ENCODE measurements at regions not wholly inside any gene's neighbourhood (a gene's known extent, or its start where the extent isn't known, plus 50 kb on each side); places are given as distances from the start of the nearest gene placed in this dataset.

DNA sequence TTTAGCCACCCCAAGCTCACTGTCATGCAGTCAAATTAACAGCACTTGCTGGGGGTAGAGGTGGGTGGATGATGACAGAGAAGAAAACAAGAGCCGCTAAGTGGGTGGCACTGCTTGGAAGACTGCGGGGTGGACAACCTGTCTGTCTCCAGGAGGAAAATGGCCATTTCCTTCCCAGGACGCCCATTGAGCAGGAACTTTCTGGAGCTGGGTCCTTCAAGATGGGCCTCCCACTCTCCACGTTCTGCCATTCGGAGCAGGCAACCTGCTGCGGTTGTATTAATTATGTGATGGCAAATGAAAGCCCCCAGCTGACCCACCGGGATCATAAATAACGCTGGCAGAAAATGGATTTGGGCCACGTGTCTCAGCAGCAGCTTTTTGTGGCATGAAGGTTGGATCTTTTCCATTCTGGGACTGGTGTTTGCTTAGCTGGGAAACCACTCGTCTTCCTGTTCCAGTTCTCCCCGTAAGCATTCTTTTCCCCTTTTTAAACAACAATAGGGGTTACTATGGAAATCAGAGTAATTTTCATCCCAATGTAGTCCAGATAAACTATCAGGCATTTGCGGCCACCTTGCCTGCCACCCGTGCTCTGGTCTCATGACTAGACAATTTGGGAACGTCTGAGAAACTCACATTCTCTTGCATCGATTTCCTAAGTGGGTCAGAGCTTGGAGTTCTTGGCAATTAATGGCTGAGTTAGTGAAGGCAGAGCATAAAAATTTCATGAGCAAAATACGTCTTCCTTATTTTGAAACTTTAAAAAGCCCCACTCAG lies 215.5 kb downstream of the ANKRD60 start:
- WGBS, 2 donors, result 62 to 67% methylated on average over 16 of the region's 16 CpGs
- DNase-seq, result no peak

DNA sequence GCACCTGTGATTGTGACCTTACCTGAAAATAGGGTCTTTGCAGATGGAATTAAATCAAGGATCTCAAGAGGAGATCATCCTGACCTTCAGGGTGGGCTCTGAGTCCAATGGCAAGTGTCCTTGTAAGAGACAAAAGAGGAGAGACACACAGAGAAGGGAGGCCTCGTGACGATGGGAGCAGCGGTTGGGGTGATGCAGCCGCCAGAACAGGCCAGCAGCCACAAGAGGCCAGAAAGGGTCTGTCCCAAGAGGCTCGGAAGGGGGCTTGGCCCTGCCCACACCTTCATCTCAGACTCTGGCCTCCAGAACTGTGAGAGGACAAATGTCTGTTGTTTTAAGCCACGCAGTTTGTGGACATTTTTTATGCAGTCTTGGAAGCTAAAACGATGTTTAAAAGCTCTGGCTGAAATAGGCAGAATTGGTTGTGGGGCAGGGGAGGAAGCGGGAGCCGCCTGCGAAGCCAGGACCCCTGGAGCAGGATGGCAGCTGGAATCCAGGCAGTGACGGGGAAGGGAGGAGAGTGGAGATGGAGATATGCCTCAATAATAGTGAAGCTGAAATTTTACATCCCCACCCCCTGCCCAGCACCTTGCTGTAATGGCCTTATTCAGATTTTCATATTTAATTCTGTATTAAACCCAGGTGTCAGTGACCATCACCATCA lies 216.4 kb downstream of the ANKRD60 start:
- H3K36me3 ChIP-seq, result no peaks in the 10 kb centered on the region
- intact Hi-C loops (cut with DNase I), result no loop called here
- H3K27ac ChIP-seq, result no peak overlapping the region
- 77 to 85% methylated on average over 9 to 11 of the region's 11 CpGs for WGBS, 2 donors
- H3K27me3 ChIP-seq, result peaks cover 0 to 22% (median 0%) of the 10 kb centered on the region in 4 donors
- no peaks in the 10 kb centered on the region for H3K9me3 ChIP-seq
- peaks cover 0 to 11% (median 0%) of the 10 kb centered on the region in 3 donors for H3K4me1 ChIP-seq
- TF ChIP-seq, protein P1, sequence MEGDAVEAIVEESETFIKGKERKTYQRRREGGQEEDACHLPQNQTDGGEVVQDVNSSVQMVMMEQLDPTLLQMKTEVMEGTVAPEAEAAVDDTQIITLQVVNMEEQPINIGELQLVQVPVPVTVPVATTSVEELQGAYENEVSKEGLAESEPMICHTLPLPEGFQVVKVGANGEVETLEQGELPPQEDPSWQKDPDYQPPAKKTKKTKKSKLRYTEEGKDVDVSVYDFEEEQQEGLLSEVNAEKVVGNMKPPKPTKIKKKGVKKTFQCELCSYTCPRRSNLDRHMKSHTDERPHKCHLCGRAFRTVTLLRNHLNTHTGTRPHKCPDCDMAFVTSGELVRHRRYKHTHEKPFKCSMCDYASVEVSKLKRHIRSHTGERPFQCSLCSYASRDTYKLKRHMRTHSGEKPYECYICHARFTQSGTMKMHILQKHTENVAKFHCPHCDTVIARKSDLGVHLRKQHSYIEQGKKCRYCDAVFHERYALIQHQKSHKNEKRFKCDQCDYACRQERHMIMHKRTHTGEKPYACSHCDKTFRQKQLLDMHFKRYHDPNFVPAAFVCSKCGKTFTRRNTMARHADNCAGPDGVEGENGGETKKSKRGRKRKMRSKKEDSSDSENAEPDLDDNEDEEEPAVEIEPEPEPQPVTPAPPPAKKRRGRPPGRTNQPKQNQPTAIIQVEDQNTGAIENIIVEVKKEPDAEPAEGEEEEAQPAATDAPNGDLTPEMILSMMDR (IDR thresholded peaks at IDR 0.05), result no peak
- TF ChIP-seq POLR2A (IDR thresholded peaks at IDR 0.05), result no peak
- no peak for DNase-seq
- H3K4me3 ChIP-seq, result no peak overlapping the region

More for the DNA sequence above, 215.5 kb downstream of the ANKRD60 start:
- Histone ChIP-seq H3K36me3 (no peaks in the 10 kb centered on the region), H3K4me1 (peaks cover 0 to 11% (median 0%) of the 10 kb centered on the region in 3 donors), H3K27ac (no peak overlapping the region), H3K4me3 (no peak overlapping the region), H3K27me3 (peaks cover 0 to 22% (median 0%) of the 10 kb centered on the region in 4 donors), H3K9me3 (no peaks in the 10 kb centered on the region)
- TF ChIP-seq POLR2A (IDR thresholded peaks at IDR 0.05), result no peak
- TF ChIP-seq, protein P1 (IDR thresholded peaks at IDR 0.05), result no peak
- intact Hi-C loops (cut with DNase I), result no loop called here

DNA sequence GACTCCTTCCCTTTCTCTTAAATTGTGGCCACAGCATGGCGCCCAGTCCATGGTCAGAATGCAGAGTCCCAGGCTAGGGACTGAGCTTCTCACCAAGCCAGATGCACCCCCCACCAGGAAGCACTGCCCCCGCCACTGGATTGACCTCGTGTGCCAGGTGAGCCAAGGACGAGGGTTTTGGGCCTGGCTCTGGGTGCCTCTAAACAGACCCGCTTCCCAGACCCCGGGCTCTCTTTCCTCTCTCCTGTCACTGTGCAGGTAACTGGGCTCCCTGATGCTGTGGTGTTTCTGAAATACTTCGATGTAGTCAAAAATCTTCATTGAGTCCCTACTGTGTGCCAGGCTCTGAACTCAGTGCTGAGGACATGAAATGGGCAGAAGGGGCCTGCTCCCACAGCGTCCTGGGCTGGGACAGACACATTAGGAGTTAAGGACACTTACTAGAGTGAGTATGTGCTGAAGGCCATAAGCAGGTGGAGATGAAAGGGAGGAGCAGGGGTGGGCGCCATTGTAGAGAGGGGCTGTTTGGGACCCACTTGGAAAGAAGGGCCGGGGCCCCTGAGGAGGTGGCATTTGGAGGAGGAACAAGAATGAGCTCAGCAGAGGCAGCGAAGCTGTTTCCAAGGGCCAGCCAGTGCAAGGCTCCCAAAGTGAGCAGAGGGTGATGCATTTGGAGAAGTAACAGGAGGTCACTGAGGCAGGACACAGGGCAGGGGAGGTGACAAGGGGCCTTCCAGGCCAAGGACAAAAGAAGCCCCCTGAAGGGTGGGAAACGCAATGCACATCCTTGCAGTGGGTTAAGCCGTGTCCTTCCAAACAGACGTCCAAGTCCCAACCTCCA lies 217.1 kb downstream of the ANKRD60 start:
- intact Hi-C loops (cut with DNase I), result no loop called here
- H3K4me3 ChIP-seq, result no peak overlapping the region
- no peaks in the 10 kb centered on the region for H3K36me3 ChIP-seq
- peaks cover 0 to 11% (median 0%) of the 10 kb centered on the region in 3 donors for H3K4me1 ChIP-seq
- peaks cover 0 to 22% (median 0%) of the 10 kb centered on the region in 4 donors for H3K27me3 ChIP-seq
- WGBS, 2 donors, result 82 to 90% methylated on average over 7 to 10 of the region's 14 CpGs
- TF ChIP-seq, protein P1 (IDR thresholded peaks at IDR 0.05), result no peak
- no peak for TF ChIP-seq POLR2A (IDR thresholded peaks at IDR 0.05)
- H3K9me3 ChIP-seq, result no peaks in the 10 kb centered on the region
- H3K27ac ChIP-seq, result no peak overlapping the region
- DNase-seq, result no peak

DNA sequence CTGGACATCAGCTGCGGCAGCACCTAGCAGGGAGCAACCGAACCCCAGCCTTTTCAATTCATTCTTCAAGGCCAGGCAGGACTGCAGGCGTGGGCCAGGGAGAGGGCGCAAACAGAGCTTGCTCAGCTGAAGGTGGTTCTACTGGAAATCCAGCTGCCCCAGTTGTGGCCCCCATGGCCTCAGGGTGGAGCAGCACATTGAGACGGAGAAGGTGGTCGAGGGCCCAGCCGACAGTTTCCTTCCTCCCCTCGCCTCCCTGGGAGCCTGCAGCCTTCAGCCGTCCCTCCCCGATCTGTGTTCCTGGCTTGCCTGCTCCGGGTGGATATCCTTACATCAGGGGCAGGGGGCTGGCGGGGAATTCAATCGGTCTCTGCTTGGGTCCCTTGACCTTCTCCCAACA lies 217.8 kb downstream of the ANKRD60 start:
- H3K9me3 ChIP-seq, result no peaks in the 10 kb centered on the region
- no peak for TF ChIP-seq POLR2A (IDR thresholded peaks at IDR 0.05)
- TF ChIP-seq, protein P1 (IDR thresholded peaks at IDR 0.05), result no peak
- no peak overlapping the region for H3K4me3 ChIP-seq
- DNase-seq, result no peak
- H3K27ac ChIP-seq, result no peak overlapping the region
- peaks cover 0 to 22% (median 0%) of the 10 kb centered on the region in 4 donors for H3K27me3 ChIP-seq
- H3K4me1 ChIP-seq, result peaks cover 0 to 11% (median 0%) of the 10 kb centered on the region in 3 donors
- intact Hi-C loops (cut with DNase I), result no loop called here
- WGBS, 2 donors, result 60 to 62% methylated on average over 1 to 3 of the region's 13 CpGs
- H3K36me3 ChIP-seq, result no peaks in the 10 kb centered on the region

Data from esophagus squamous epithelium (tissue), 5 donors.